ENCODE measurements at regions not wholly inside any gene's neighbourhood (a gene's known extent, or its start where the extent isn't known, plus 50 kb on each side); places are given as distances from the start of the nearest gene placed in this dataset.

DNA sequence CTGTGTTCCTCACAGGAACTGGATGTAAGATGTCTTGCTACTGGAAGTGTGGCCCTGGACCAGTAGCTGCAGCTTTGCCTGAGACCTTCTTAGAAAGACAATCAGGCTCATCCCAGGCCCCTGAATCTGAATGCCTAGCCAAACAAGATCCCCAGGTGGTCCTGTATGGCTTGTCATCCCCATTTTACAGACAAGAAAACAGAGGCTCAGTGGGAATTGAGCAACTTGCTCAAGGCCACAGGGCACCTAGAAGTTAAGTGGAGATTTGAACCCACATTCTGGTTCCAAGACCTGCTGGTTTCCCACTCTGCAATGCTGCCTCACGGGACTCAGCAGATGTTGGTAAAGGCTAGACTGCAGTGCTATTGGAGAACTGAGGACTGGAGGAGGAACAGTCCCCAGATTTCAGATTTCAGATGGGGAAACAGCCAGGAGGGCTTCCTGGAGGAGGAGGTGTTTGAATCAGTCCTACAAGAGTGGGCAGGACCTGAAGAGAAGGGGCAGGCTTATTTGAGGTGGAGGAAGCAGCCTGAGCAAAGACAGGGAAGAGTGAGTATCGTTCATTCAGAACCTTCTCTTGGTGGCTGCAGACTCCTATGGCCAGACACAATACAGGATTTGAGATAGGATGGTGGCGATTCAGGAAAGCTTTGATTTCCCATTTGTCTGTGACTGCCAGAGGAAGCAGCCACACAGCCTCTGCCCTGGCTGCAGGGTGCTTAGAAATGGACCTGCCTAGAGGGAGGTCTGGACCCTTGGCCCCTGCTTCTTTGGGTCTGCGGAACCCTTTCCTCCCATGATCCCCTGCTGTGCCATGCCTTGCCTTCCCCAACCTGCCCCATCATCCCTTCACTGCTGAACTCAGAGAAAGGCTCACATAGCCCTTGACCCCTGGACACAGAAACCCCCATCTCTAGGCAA, 233.4 kb upstream of the NLRP1 start:
- no peak for TF ChIP-seq CTCF (conservative IDR thresholded peaks at IDR 0.05; ENCODE audit: low read length)
- no peak for DNase-seq (ENCODE audit: low read depth)
- no peak overlapping the region for H3K4me3 ChIP-seq (ENCODE audit: low read length)

DNA sequence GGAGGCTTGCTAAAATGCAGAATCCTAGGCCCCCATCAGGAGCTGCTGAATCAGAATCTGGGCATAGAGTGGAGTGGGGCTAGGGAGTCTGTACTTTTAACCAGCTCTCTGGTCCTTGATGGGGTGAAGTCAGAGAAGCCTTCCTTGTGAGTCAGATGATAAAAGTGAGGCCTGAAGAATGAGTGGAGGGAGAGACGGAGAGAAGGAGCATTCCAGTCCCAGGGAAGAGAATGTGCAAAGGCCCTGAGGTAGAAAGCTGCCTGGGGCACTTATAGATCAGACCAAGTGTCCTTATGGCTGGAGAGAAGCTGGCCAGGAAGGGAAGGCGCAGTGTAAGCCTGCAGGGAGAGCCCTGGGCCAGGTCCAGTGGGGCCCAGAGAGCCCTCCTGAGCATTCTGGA, 235.1 kb upstream of the NLRP1 start:
- no peak for TF ChIP-seq CTCF (conservative IDR thresholded peaks at IDR 0.05; ENCODE audit: low read length)
- no peak overlapping the region for H3K4me3 ChIP-seq (ENCODE audit: low read length)
- DNase-seq (ENCODE audit: low read depth): no peak

DNA sequence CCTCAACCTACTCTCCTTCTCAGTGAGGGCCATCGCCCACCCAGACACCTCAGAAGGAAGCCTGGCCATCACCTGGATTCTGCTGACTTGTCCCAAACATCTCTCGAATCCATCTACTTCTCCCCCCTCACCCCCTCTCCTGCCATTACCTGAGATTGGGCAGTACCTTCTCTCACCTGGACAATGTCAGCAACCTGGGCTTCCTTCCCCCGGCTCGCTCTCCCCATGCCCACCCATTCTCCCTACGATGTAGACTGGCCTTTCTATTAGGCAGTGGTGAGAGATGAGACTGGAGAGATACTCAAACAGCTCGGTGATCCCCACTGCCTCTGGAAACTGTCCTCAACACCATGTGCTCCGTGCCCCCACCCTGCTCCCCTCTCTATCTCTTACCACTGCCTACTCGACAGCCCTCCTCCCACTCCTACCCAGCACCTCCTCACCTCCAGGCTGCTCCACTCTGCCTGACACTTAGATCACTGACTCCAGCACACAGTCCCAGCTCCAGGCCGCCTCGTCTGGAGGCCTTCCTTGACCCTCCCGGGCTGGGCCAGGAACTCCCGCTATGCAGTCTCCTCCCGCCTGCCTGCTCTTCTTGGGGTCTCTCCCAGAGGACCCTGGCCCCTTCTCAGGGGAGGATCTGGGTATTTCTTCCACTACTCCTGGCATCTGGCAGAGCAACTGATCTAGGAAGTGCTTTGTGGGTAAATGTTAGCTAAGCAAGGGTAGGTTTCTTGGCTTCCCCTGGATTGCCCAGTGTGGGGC, 235.8 kb upstream of the NLRP1 start:
- no peak overlapping the region for H3K4me3 ChIP-seq (ENCODE audit: low read length)
- TF ChIP-seq CTCF (conservative IDR thresholded peaks at IDR 0.05; ENCODE audit: low read length): no peak
- DNase-seq (ENCODE audit: low read depth): no peak

- H3K4me3 ChIP-seq (ENCODE audit: low read length): no peak overlapping the region
- DNase-seq (ENCODE audit: low read depth): peak; percentile 36
- no peak for TF ChIP-seq CTCF (conservative IDR thresholded peaks at IDR 0.05; ENCODE audit: low read length)
Observed at GRCh38 chr17:5820721-5821456, 236.6 kb upstream of the NLRP1 start.

GRCh38 chr17:5821803-5822202, 237.5 kb upstream of the NLRP1 start:
- peak; percentile 65 for DNase-seq (ENCODE audit: low read depth)
- no peak for TF ChIP-seq CTCF (conservative IDR thresholded peaks at IDR 0.05; ENCODE audit: low read length)
- H3K4me3 ChIP-seq (ENCODE audit: low read length): no peak overlapping the region

DNA sequence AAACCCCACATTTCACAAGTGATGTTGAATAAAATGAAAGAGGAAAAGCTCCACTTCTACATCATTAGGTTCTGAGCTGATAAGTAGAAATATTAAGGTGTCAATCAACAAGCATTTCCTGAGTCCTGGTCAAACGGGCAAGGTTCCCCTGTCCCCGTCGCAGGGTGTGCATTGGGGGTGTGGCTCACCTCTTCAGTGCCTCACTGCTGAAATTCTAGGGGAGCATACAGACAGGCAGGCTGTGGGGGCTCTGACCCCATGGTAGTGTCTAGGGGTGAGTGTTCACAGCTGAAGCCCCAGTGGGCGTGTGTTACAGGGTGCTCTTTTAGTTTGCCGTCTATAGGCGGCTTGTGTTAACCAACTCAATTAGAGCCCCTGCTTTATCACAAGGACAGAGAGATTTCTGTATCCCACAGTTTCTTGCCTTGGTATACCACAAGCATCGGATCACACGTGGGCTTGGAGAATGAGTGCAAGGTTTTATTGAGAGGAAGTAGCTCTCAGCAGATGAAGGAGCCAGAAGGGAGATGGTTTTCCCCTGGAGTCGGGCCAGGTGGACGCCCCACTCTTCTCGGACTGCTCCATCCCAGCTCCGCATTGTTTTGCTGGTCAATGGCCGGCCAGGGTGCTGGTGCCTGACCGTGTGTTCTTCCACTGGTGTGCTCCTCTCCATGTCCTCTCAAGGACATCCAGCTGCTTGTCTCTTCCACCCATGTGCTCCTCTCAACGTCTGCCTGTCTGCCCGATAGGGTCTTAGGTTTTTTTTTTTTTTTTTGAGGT, 238.2 kb upstream of the NLRP1 start:
- TF ChIP-seq CTCF (conservative IDR thresholded peaks at IDR 0.05; ENCODE audit: low read length): no peak
- DNase-seq (ENCODE audit: low read depth): no peak
- no peak overlapping the region for H3K4me3 ChIP-seq (ENCODE audit: low read length)

All from AG10803 (cell line).